ENCODE measurements at regions not wholly inside any gene's neighbourhood (a gene's known extent, or its start where the extent isn't known, plus 50 kb on each side); places are given as distances from the start of the nearest gene placed in this dataset.
"Not testable (repeated sequence)": the region's sequence is repeated elsewhere in the genome, so short reads cannot be mapped to it uniquely, and the experiment has no call there.

- TF ChIP-seq CTCF (conservative IDR thresholded peaks at IDR 0.05; ENCODE audit: low read length); EZH2phosphoT487 (IDR thresholded peaks at IDR 0.05; ENCODE audit: borderline replicate concordance): not testable (repeated sequence)
Observed at GRCh38 chr2:173737954-173738575, 227.1 kb downstream of the SP3 start.
